CD14-positive monocyte (primary cell): ENCODE measurements at regions not wholly inside any gene's neighbourhood (a gene's known extent, or its start where the extent isn't known, plus 50 kb on each side); places are given as distances from the start of the nearest gene placed in this dataset.

ENCODE experiments used
- DNase-seq, 3 donors: peaks; one replicate each; pipeline ENCODE4 v3.0.0-alpha.2; 2011 to 2022
- H2AFZ ChIP-seq: 2 replicates; pipeline ENCODE4 v1.6.0; 2012; ENCODE audit warnings: mild to moderate bottlenecking, low read depth, low read length, inconsistent platforms; ENCODE audit not compliant: insufficient read depth, poor library complexity, severe bottlenecking
- H3K27ac ChIP-seq, 2 donors: 1 replicate in 1 of 2; 2 replicates in 1 of 2; pipeline ENCODE4 v1.5.1; 2012 to 2013; ENCODE audit warnings: low read length in 2 of 2, control low read depth in 1 of 2, inconsistent platforms in 1 of 2, low read depth in 1 of 2, mild to moderate bottlenecking in 1 of 2
- H3K27me3 ChIP-seq, 2 donors: one replicate each; pipeline versions ENCODE4 v1.6.0 to v1.6.1; 2011 to 2013; ENCODE audit warnings: low read length in 2 of 2; ENCODE audit not compliant: control insufficient read depth in 2 of 2, insufficient read depth in 2 of 2
- H3K36me3 ChIP-seq, 2 donors: replicated peaks in 1 of 2; 1 replicate in 1 of 2; 2 replicates in 1 of 2; pipeline versions ENCODE4 v1.5.1 to v1.6.1; 2012 to 2013; ENCODE audit warnings: low read length in 2 of 2, control low read depth in 1 of 2, inconsistent platforms in 1 of 2, mild to moderate bottlenecking in 1 of 2; ENCODE audit not compliant: insufficient read depth in 2 of 2, control insufficient read depth in 1 of 2
- H3K4me1 ChIP-seq, 2 donors: 1 replicate in 1 of 2; 2 replicates in 1 of 2; pipeline versions ENCODE4 v1.5.1 to v1.6.1; 2012 to 2013; ENCODE audit warnings: low read length in 2 of 2, control low read depth in 1 of 2, inconsistent platforms in 1 of 2, mild to moderate bottlenecking in 1 of 2, moderate library complexity in 1 of 2; ENCODE audit not compliant: insufficient read depth in 2 of 2, control insufficient read depth in 1 of 2
- H3K4me2 ChIP-seq: replicated peaks from 2 replicates; pipeline ENCODE3; 2012; ENCODE audit warnings: low read length, moderate library complexity, mild to moderate bottlenecking; ENCODE audit not compliant: poor library complexity, severe bottlenecking; ENCODE audit errors: extremely low read depth
- H3K4me3 ChIP-seq, 3 experiments: fragments of 200-600 bp in 1 of 3; sonication (generic) in 1 of 3; replicated peaks in 1 of 3; 1 replicate in 2 of 3; 2 replicates in 1 of 3; pipeline ENCODE4 v1.5.1; 2011 to 2013; ENCODE audit warnings: low read length in 3 of 3, mild to moderate bottlenecking in 3 of 3, control low read depth in 2 of 3, low read depth in 2 of 3, inconsistent platforms in 1 of 3, moderate library complexity in 1 of 3
- H3K79me2 ChIP-seq: 2 replicates; pipeline ENCODE4 v1.6.0; 2012; ENCODE audit warnings: mild to moderate bottlenecking, control low read depth, inconsistent platforms, low read length, moderate library complexity; ENCODE audit not compliant: insufficient read depth
- H3K9ac ChIP-seq: 2 replicates; pipeline ENCODE4 v1.6.0; 2017; ENCODE audit warnings: low read length, mild to moderate bottlenecking; ENCODE audit not compliant: insufficient read depth, poor library complexity, severe bottlenecking
- H3K9me3 ChIP-seq, 2 donors: replicated peaks in 1 of 2; 1 replicate in 1 of 2; 2 replicates in 1 of 2; pipeline versions ENCODE4 v1.5.1 to v1.6.1; 2012 to 2013; ENCODE audit warnings: low read length in 2 of 2, control low read depth in 1 of 2; ENCODE audit not compliant: control insufficient read depth in 1 of 2, insufficient read depth in 1 of 2
- H4K20me1 ChIP-seq: 2 replicates; pipeline ENCODE4 v1.6.0; 2012; ENCODE audit warnings: mild to moderate bottlenecking, low read length, control low read depth, moderate library complexity; ENCODE audit not compliant: insufficient read depth
- H3K27ac Mint-ChIP-seq, 7 donors: one replicate each; pipeline ENCODE4 v1.8.0; 2020; ENCODE audit warnings: mild to moderate bottlenecking in 7 of 7, mixed read lengths in 7 of 7, moderate library complexity in 6 of 7, inconsistent platforms in 2 of 7
- H3K27me3 Mint-ChIP-seq, 3 donors: one replicate each; pipeline ENCODE4 v1.8.0; 2021 to 2022; ENCODE audit warnings: low read depth in 3 of 3, mild to moderate bottlenecking in 3 of 3, mixed read lengths in 3 of 3, moderate library complexity in 3 of 3, inconsistent platforms in 1 of 3
- H3K36me3 Mint-ChIP-seq, 2 donors: one replicate each; pipeline ENCODE4 v1.8.0; 2020; ENCODE audit warnings: mixed read lengths in 2 of 2, inconsistent platforms in 1 of 2, mild to moderate bottlenecking in 1 of 2
- H3K4me1 Mint-ChIP-seq: one replicate; pipeline ENCODE4 v1.8.0; 2020; ENCODE audit warnings: mild to moderate bottlenecking, mixed read lengths
- H3K4me3 Mint-ChIP-seq, 2 donors: one replicate each; pipeline ENCODE4 v1.8.0; 2020; ENCODE audit warnings: mild to moderate bottlenecking in 2 of 2, mixed read lengths in 2 of 2, moderate library complexity in 1 of 2
- H3K9me3 Mint-ChIP-seq, 7 donors: one replicate each; pipeline ENCODE4 v1.8.0; 2020 to 2022; ENCODE audit warnings: mixed read lengths in 7 of 7, mild to moderate bottlenecking in 6 of 7, moderate library complexity in 6 of 7, inconsistent platforms in 2 of 7
- CTCF ChIP-seq: fragments of 200-600 bp; IDR thresholded peaks from one replicate; pipeline ENCODE4 v1.8.0; 2022; ENCODE audit warnings: antibody characterized with exemption, mild to moderate bottlenecking
- WGBS: methylation state at CpG from one replicate; pipeline ENCODE4 v1.1.5; 2013; ENCODE audit warnings: missing lambda C conversion rate; ENCODE audit not compliant: insufficient coverage; 5-methylcytosine and 5-hydroxymethylcytosine counted together
- intact Hi-C, 2 donors: fragments of 100-400 bp; cut with micrococcal nuclease; formaldehyde crosslinking; loops; one replicate each; pipeline versions ENCODE4 v1.15.0 to v1.15.1; 2023

- Histone ChIP-seq H3K27me3 (no peaks in the 10 kb centered on the region), H2AFZ (no peak overlapping the region), H3K4me3 (no peak overlapping the region), H3K27ac (no peak overlapping the region), H3K4me1 (no peaks in the 10 kb centered on the region), H3K9me3 (peaks cover 0 to 3% of the 10 kb centered on the region in 2 donors), H3K9ac (no peak overlapping the region), H3K36me3 (no peaks in the 10 kb centered on the region), H3K4me2 (no peak overlapping the region), H3K79me2 (no peaks in the 10 kb centered on the region), H4K20me1 (no peaks in the 10 kb centered on the region)
- Mint-ChIP-seq H3K9me3 (peaks cover 4 to 13% (median 10%) of the 10 kb centered on the region in 7 donors), H3K36me3 (peaks cover 0 to 2% of the 10 kb centered on the region in 2 donors), H3K4me3 (no peak overlapping the region), H3K27me3 (peaks cover 0 to 4% (median 3%) of the 10 kb centered on the region in 3 donors), H3K4me1 (peaks cover 3% of the 10 kb centered on the region), H3K27ac (no peak overlapping the region)
- no peak for DNase-seq
- TF ChIP-seq CTCF: no peak
- intact Hi-C loops: no loop called here
- WGBS: 100% methylated on average over 1 of the region's 1 CpG
Observed at GRCh38 chr11:105260976-105261375, 121.4 kb upstream of the CARD18 start.

- H3K9me3 ChIP-seq: no peaks in the 10 kb centered on the region
- no peaks in the 10 kb centered on the region for H3K27me3 Mint-ChIP-seq
- no peak overlapping the region for H3K4me3 Mint-ChIP-seq
- no CpG with 5 or more reads among the region's 3 CpGs for WGBS
- no peak overlapping the region for H3K27ac ChIP-seq
- H3K27me3 ChIP-seq: no peaks in the 10 kb centered on the region
- peak overlapping the region in 1 of 7 donors; percentile 19 for H3K27ac Mint-ChIP-seq
- H3K4me1 Mint-ChIP-seq: peaks cover 5% of the 10 kb centered on the region
- TF ChIP-seq CTCF: no peak
- DNase-seq: no peak
- no peaks in the 10 kb centered on the region for H3K79me2 ChIP-seq
- H3K9me3 Mint-ChIP-seq: peaks cover 0 to 13% (median 5%) of the 10 kb centered on the region in 7 donors
- no peaks in the 10 kb centered on the region for H4K20me1 ChIP-seq
- H3K4me1 ChIP-seq: peaks cover 11 to 14% of the 10 kb centered on the region in 2 donors
- H3K36me3 Mint-ChIP-seq: peaks cover 0 to 5% of the 10 kb centered on the region in 2 donors
- H3K4me3 ChIP-seq: no peak overlapping the region
- H3K4me2 ChIP-seq: no peak overlapping the region
- no peak overlapping the region for H2AFZ ChIP-seq
- no peak overlapping the region for H3K9ac ChIP-seq
- intact Hi-C loops: loop anchor here in 1 of 2 donors (10.0 kb wide), 1 partner anchor 61 kb away; no protein-coding TSS in a partner anchor
- no peaks in the 10 kb centered on the region for H3K36me3 ChIP-seq
Observed at GRCh38 chr11:105245781-105246315, 106.3 kb upstream of the CARD18 start.
